GM21360 (cell line): ENCODE measurements at regions not wholly inside any gene's neighbourhood (a gene's known extent, or its start where the extent isn't known, plus 50 kb on each side); places are given as distances from the start of the nearest gene placed in this dataset.
A peak's percentile ranks its signal among the peaks of the same experiment; 100 is the strongest.

Source experiments
- ATAC-seq: cut with Tn5 transposase; IDR thresholded peaks from one replicate; pipeline ENCODE4 v1.9.1; 2021; ENCODE audit warnings: mild to moderate bottlenecking, moderate library complexity; ENCODE audit not compliant: unreplicated experiment

DNA sequence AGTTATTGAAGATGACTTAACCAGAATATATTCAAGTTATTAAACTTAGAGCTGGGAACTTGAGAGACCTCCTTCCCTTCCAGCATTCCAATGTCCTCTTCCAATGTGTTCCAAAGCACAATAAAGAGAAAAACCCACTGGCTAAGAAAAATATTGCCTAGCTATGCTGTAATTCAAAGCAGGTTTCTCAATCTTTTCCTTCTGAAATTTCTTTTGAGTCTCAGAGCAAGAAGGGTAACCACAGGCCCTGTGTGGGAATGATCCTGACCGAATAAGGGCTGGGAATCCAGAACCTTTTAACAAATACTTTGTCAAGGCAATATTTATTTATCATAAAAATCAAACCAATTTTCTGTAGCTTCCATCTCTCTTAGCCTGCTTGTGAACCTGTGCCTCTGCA lies 150.7 kb upstream of the SFRP2 start:
- ATAC-seq: no peak

GRCh38 chr4:153938994-153939393 lies 150.1 kb upstream of the SFRP2 start:
- ATAC-seq: no peak

DNA sequence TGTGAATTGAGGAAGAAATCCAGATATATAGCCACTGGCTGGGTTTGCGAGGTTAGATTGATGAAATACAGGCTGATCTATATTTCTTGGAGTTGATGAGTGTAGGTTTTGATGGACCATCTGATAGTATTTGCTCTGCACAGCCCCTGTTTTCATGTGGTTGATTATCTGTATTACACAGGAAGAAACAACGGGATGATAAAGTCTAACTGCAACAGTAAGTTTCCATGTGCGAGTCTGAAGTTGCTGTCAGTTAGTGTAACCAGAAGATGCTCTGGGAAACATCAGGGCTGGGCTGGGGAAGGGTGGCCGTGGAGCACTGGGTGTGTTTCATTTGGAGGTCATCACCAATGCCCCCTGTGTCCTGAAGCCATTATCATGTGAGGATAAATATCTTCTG lies 148.4 kb upstream of the SFRP2 start:
- ATAC-seq: no peak

- no peak for ATAC-seq
Observed at GRCh38 chr4:153936121-153936520, 147.2 kb upstream of the SFRP2 start.

DNA sequence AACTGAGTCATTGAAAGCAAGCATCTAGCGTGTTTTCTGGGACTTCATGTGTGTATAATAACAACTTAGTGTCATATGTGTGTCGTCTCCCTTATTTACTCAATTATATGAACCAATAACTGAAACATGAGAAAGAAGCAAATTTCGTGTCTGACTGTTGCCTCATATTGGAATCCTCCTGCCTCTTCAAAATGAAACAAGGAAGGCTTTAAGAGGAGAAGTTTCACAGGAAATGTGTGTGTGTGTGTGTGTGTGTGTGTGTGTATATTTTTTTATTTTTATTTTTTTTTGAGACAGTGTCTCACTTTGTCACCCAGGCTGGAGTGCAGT lies 145.8 kb upstream of the SFRP2 start:
- ATAC-seq: no peak

GRCh38 chr4:153933915-153934687 lies 145.2 kb upstream of the SFRP2 start:
- no peak for ATAC-seq

- ATAC-seq: no peak
Observed at GRCh38 chr4:153931804-153932203, 142.9 kb upstream of the SFRP2 start.

- ATAC-seq: no peak
Observed at GRCh38 chr4:153929675-153930074, 140.8 kb upstream of the SFRP2 start.

DNA sequence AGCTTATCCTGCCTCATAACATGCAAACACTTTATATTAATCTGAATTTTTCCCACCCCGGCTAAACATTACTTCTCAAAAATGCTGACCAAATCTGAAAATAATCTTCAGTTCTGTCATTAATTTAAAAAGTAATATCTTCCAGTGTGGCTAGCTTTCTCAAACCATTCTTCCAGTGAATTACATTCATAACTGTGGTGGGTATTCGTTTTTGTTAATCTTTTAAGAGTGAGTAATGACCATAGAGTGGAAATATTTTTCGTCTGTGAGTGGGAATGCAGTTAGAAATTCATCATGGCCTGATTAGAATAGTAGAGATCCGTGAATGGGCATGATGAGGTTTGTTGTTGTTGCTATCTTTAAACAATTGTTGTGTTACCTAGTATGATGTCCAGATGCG lies 138.6 kb upstream of the SFRP2 start:
- ATAC-seq: no peak

- ATAC-seq: no peak
Observed at GRCh38 chr4:153922148-153922547, 133.3 kb upstream of the SFRP2 start.

GRCh38 chr4:153919667-153920066 lies 130.8 kb upstream of the SFRP2 start:
- no peak for ATAC-seq

DNA sequence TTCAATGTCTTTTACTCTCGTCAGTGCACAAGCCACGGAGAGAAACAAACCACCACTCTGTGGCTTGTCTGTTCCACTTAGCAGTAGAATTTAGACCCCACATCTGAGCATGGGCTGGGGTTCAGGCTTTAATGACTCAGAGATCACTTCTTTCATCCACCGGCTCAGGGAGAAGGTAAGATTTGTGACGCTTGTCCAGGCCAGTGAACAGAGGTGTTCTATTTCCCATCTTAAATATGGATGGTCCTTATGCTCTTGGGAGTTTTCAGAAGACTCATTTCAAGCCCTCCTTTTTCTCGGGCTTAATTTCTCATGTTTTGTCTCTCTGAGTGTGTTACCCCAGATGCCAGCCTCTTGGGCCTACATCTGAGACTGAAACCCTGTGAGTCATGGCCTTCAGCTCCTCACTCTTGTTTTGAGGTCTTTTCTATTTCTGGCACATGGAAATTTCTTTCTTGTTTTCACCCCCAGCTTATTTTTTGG lies 127.4 kb upstream of the SFRP2 start:
- peak; percentile 99 for ATAC-seq

- ATAC-seq: no peak
Observed at GRCh38 chr4:153912301-153912700, 123.4 kb upstream of the SFRP2 start.

DNA sequence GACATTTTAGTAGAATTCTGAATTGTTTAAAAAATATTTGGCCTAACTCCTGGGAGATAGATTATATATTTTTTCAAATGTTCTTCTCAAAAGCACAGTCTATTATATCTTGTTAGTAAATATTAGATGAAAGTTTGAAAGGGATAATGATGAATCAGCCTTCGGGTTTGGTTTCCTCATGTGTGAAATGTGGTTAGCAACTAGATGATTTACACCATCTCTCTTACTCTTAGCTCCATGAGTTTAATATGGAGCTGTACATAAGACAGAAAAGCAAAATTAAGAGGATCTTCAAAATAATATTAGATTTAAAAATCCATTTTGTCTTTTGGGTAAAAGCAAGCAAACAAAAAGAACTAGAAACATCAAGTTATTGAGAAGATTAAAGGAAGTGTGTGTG lies 120.8 kb upstream of the SFRP2 start:
- no peak for ATAC-seq

DNA sequence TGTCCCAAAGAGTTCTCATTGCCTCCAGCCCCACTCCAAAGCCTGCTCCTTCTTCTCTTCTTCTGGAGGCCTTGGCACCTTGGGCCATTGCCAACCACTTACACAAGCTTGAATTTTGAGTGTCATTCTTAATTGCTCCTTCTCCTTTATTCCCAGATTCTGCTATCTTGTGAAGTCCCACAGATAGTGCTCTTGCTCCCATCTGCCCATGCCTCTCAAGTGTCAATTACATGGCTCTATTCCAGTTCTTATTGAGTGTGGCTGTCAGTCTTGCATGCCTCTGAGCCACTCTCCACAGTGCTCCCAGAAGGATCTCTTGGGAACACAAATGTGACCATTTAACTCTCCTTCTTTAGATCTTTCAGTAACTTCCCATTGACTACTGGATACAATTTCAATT lies 117.3 kb upstream of the SFRP2 start:
- no peak for ATAC-seq

- no peak for ATAC-seq
Observed at GRCh38 chr4:153905231-153905630, 116.3 kb upstream of the SFRP2 start.

DNA sequence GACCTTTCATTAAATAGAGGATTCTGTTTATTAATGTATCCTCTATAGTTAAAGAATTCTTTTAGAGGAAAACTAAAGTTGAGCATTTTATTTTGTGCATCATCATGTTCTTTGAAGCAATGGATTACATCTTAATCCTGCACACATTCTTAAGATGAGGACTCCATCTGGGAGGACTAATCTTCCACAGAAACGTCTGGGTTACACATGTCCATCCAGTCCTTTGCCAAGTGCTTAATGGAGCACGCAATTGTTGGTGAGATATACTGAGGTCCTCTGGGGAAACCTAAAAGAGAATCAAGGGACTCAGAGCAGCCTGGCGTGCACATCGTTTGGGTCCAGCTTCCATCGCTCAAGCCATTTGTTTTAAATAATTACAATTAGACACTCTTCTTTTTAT lies 115.1 kb upstream of the SFRP2 start:
- no peak for ATAC-seq

- no peak for ATAC-seq
Observed at GRCh38 chr4:153901220-153901619, 112.3 kb upstream of the SFRP2 start.

- no peak for ATAC-seq
Observed at GRCh38 chr4:153900426-153900825, 111.5 kb upstream of the SFRP2 start.

DNA sequence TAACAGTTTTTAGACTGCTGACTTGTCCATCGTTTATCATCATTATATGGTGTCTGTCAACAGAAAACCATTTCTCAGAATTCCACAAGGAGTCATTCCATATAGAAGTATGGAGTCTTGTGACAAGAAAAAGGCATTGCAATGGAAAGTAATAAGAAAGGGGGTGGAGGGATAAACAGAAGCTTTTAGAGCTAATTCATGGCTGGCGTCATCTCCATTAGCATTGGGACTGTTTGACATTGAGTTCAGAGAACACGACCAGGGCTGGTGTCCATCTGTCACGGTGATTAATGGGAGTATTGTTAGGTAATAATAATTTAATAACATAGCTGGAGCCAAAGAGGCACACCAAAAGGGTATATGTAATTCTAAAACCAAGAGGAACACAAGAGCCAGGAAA lies 101.9 kb upstream of the SFRP2 start:
- ATAC-seq: no peak

GRCh38 chr4:153887217-153887616 lies 98.3 kb upstream of the SFRP2 start:
- no peak for ATAC-seq

DNA sequence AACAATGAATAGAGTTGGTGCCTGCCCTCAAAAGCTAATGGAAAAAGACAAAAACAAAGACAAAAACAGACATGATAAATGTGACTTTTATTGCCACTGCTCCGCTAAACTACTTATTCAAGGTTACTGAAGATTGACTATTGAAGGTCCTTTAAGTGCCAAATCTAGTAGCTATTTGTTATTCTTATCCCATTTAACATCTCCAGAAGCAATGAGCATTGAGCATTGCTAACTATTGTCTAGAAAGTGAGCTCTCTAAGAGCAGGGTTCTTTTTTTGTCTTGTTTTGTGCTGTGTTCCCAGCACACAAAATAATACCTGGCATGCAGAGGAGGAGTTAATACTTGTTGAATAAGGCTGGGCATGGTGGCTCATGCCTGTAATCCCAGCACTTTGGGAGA lies 95.4 kb upstream of the SFRP2 start:
- no peak for ATAC-seq

- no peak for ATAC-seq
Observed at GRCh38 chr4:153880983-153881382, 92.1 kb upstream of the SFRP2 start.
